Neural crest cell (in vitro differentiated cells): ENCODE measurements at regions not wholly inside any gene's neighbourhood (a gene's known extent, or its start where the extent isn't known, plus 50 kb on each side); places are given as distances from the start of the nearest gene placed in this dataset.

Experiments used
- DNase-seq: peaks from one replicate; pipeline ENCODE4 v3.0.0; 2021; ENCODE audit warnings: low read depth, mixed read lengths, low spot score
- H3K27ac Mint-ChIP-seq: one replicate; pipeline ENCODE4 v1.8.0; 2021; ENCODE audit warnings: mild to moderate bottlenecking, mixed read lengths; ENCODE audit not compliant: unreplicated experiment
- H3K27me3 Mint-ChIP-seq: 2 replicates; pipeline ENCODE4 v1.8.0; 2021; ENCODE audit warnings: low read depth, mild to moderate bottlenecking, mixed read lengths
- H3K36me3 Mint-ChIP-seq: 2 replicates; pipeline ENCODE4 v1.8.0; 2021; ENCODE audit warnings: low read depth, mild to moderate bottlenecking, mixed read lengths
- H3K4me1 Mint-ChIP-seq: 2 replicates; pipeline ENCODE4 v1.8.0; 2021; ENCODE audit warnings: mixed read lengths
- H3K4me3 Mint-ChIP-seq: one replicate; pipeline ENCODE4 v1.8.0; 2021; ENCODE audit warnings: mild to moderate bottlenecking, mixed read lengths
- H3K9me3 Mint-ChIP-seq: 2 replicates; pipeline ENCODE4 v1.8.0; 2021; ENCODE audit warnings: mixed read lengths
- CTCF ChIP-seq: fragments of 200-600 bp; sonication (generic); conservative IDR thresholded peaks from 2 replicates; pipeline ENCODE4 v1.5.0; 2021; ENCODE audit warnings: antibody characterized with exemption, mild to moderate bottlenecking

GRCh38 chr21:18722193-18722592 is 318.6 kb upstream of the TMPRSS15 start:
- no peak overlapping the region for H3K27ac Mint-ChIP-seq
- no peaks in the 10 kb centered on the region for H3K4me1 Mint-ChIP-seq
- H3K9me3 Mint-ChIP-seq = no peaks in the 10 kb centered on the region
- no peaks in the 10 kb centered on the region for H3K27me3 Mint-ChIP-seq
- no peak for TF ChIP-seq CTCF
- H3K4me3 Mint-ChIP-seq = no peak overlapping the region
- no peaks in the 10 kb centered on the region for H3K36me3 Mint-ChIP-seq
- DNase-seq = no peak

- no peaks in the 10 kb centered on the region for H3K27me3 Mint-ChIP-seq
- no peak for TF ChIP-seq CTCF
- no peaks in the 10 kb centered on the region for H3K36me3 Mint-ChIP-seq
- H3K4me3 Mint-ChIP-seq = no peak overlapping the region
- H3K4me1 Mint-ChIP-seq = no peaks in the 10 kb centered on the region
- DNase-seq = no peak
- H3K27ac Mint-ChIP-seq = no peak overlapping the region
- no peaks in the 10 kb centered on the region for H3K9me3 Mint-ChIP-seq
Measured at GRCh38 chr21:18723171-18723570, 319.6 kb upstream of the TMPRSS15 start.

- H3K4me1 Mint-ChIP-seq = no peaks in the 10 kb centered on the region
- no peaks in the 10 kb centered on the region for H3K36me3 Mint-ChIP-seq
- H3K27me3 Mint-ChIP-seq = no peaks in the 10 kb centered on the region
- H3K9me3 Mint-ChIP-seq = peaks cover 2% of the 10 kb centered on the region
- no peak overlapping the region for H3K4me3 Mint-ChIP-seq
- peak; percentile 32 for TF ChIP-seq CTCF
- DNase-seq = no peak
- no peak overlapping the region for H3K27ac Mint-ChIP-seq
Measured at GRCh38 chr21:18725653-18726052, 322.1 kb upstream of the TMPRSS15 start.

GRCh38 chr21:18741954-18742353 is 338.4 kb upstream of the TMPRSS15 start:
- H3K36me3 Mint-ChIP-seq = no peaks in the 10 kb centered on the region
- no peak for DNase-seq
- no peak overlapping the region for H3K4me3 Mint-ChIP-seq
- H3K27ac Mint-ChIP-seq = no peak overlapping the region
- no peaks in the 10 kb centered on the region for H3K9me3 Mint-ChIP-seq
- H3K4me1 Mint-ChIP-seq = no peaks in the 10 kb centered on the region
- H3K27me3 Mint-ChIP-seq = no peaks in the 10 kb centered on the region
- no peak for TF ChIP-seq CTCF

- Mint-ChIP-seq H3K27ac (no peak overlapping the region), H3K4me3 (no peak overlapping the region)
Measured at GRCh38 chr21:18743531-18743930, 339.9 kb upstream of the TMPRSS15 start.

More at GRCh38 chr21:18743531-18743930, 339.9 kb upstream of the TMPRSS15 start:
- Mint-ChIP-seq H3K36me3 (no peaks in the 10 kb centered on the region), H3K4me1 (no peaks in the 10 kb centered on the region), H3K9me3 (no peaks in the 10 kb centered on the region), H3K27me3 (no peaks in the 10 kb centered on the region)
- no peak for DNase-seq
- TF ChIP-seq CTCF = no peak
